OCI-LY3 (cell line): ENCODE measurements at regions not wholly inside any gene's neighbourhood (a gene's known extent, or its start where the extent isn't known, plus 50 kb on each side); places are given as distances from the start of the nearest gene placed in this dataset.

ENCODE experiments used
- H2AFZ ChIP-seq: fragments of 200-600, 300-600 bp; shearing (Covaris generic); 2 replicates; pipeline ENCODE4 v1.6.0; 2014; ENCODE audit warnings: antibody characterized with exemption, low read depth, low read length
- H3K27ac ChIP-seq: fragments of 200-600, 300-600 bp; sonication (generic); 2 replicates; pipeline ENCODE4 v1.5.1; 2014; ENCODE audit warnings: mild to moderate bottlenecking, low read length, moderate library complexity, mixed read lengths
- H3K27me3 ChIP-seq: fragments of 200-600, 300-600 bp; sonication (generic); 2 replicates; pipeline ENCODE4 v1.6.1; 2014; ENCODE audit warnings: low read depth, low read length, mixed read lengths
- H3K36me3 ChIP-seq: fragments of 200-600, 300-600 bp; sonication (generic); replicated peaks from 2 replicates; pipeline ENCODE3; 2014; ENCODE audit warnings: low read depth, low read length, mixed read lengths
- H3K4me1 ChIP-seq: fragments of 300-600, 200-600 bp; sonication (generic); 2 replicates; pipeline ENCODE4 v1.6.1; 2014; ENCODE audit warnings: low read length, mixed read lengths
- H3K4me2 ChIP-seq: fragments of 200-600, 300-600 bp; sonication (generic); 2 replicates; pipeline ENCODE4 v1.6.1; 2014; ENCODE audit warnings: low read length, mixed read lengths
- H3K4me3 ChIP-seq: fragments of 300-600, 200-600 bp; sonication (generic); 2 replicates; pipeline ENCODE4 v1.5.1; 2014; ENCODE audit warnings: antibody characterized with exemption, mild to moderate bottlenecking, low read length, moderate library complexity
- H3K79me2 ChIP-seq: fragments of 300-600, 200-600 bp; shearing (Covaris generic); 2 replicates; pipeline ENCODE4 v1.6.1; 2014; ENCODE audit warnings: mild to moderate bottlenecking, low read length, mixed read lengths
- H3K9ac ChIP-seq: fragments of 300-600, 200-600 bp; shearing (Covaris generic); 2 replicates; pipeline ENCODE4 v1.6.0; 2014; ENCODE audit warnings: mild to moderate bottlenecking, low read length, moderate library complexity
- H3K9me3 ChIP-seq: fragments of 200-600, 300-600 bp; shearing (Covaris generic); 2 replicates; pipeline ENCODE4 v1.6.1; 2014; ENCODE audit warnings: low read length, mixed read lengths; ENCODE audit not compliant: insufficient read depth
- H4K20me1 ChIP-seq: fragments of 200-600, 300-600 bp; sonication (generic); 2 replicates; pipeline ENCODE4 v1.6.1; 2016; ENCODE audit warnings: low read length, mixed read lengths; ENCODE audit not compliant: insufficient read depth
- EZH2phosphoT487 ChIP-seq: fragments of 200-600 bp; shearing (Covaris generic); IDR thresholded peaks from 2 replicates; pipeline ENCODE4 v1.6.1; 2018; ENCODE audit warnings: antibody characterized with exemption, mixed run types, low read depth
- TF ChIP-seq, protein P1 (sequence below): fragments of 200-600, 300-600 bp; sonication (generic); IDR thresholded peaks from 2 replicates; pipeline ENCODE4 v1.5.1; 2014; ENCODE audit warnings: antibody characterized with exemption, low read length, low read depth

DNA sequence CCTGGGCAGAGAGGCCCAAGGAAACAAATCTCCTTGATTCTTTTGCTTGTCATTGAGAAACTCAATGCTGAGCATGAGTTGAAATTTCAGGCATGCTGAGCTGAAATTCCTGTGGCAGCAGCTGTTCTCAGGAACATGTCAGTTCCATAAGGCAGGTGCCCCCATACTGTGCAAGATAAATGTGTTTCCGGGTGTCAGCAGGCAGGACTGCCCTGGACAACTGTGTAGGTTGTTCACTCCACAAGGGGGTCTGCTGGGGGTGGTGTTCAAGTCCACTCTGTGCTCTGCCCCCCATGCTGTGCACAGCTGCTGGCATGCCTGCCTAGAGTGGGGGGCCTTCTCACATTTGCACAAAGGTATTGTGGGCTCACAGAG, 133.7 kb downstream of the CTTN start:
- Histone ChIP-seq H3K36me3 (no peaks in the 10 kb centered on the region), H3K27me3 (no peaks in the 10 kb centered on the region), H2AFZ (no peak overlapping the region), H3K79me2 (no peaks in the 10 kb centered on the region), H4K20me1 (no peaks in the 10 kb centered on the region), H3K4me2 (no peak overlapping the region), H3K9ac (no peak overlapping the region), H3K4me3 (no peak overlapping the region), H3K4me1 (no peaks in the 10 kb centered on the region), H3K9me3 (peaks cover 10% of the 10 kb centered on the region; the same call in 1 of the 2 replicates), H3K27ac (no peak overlapping the region)
- no peak for TF ChIP-seq EZH2phosphoT487
- TF ChIP-seq, protein P1, sequence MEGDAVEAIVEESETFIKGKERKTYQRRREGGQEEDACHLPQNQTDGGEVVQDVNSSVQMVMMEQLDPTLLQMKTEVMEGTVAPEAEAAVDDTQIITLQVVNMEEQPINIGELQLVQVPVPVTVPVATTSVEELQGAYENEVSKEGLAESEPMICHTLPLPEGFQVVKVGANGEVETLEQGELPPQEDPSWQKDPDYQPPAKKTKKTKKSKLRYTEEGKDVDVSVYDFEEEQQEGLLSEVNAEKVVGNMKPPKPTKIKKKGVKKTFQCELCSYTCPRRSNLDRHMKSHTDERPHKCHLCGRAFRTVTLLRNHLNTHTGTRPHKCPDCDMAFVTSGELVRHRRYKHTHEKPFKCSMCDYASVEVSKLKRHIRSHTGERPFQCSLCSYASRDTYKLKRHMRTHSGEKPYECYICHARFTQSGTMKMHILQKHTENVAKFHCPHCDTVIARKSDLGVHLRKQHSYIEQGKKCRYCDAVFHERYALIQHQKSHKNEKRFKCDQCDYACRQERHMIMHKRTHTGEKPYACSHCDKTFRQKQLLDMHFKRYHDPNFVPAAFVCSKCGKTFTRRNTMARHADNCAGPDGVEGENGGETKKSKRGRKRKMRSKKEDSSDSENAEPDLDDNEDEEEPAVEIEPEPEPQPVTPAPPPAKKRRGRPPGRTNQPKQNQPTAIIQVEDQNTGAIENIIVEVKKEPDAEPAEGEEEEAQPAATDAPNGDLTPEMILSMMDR, result no peak

DNA sequence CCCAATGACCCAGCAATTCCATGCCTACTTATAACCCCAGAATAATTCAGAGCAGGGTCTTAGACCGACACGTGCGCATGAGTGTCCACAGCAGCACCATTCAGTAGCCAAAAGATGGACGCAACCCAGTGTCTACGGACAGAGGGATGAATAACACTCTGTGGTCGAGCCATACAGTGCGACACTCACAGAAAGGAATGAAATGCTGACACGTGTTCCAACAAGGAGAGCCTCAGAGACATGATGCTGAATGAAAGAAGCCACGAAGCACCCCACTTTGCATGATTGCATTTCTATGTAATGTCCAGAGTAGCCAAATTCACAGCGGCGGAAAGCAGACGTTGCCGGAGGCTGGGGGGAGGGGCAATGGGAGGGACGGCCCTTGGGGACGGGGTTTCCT, 134.4 kb downstream of the CTTN start:
- H3K36me3 ChIP-seq, result no peaks in the 10 kb centered on the region
- H3K4me1 ChIP-seq, result no peaks in the 10 kb centered on the region
- no peak overlapping the region for H2AFZ ChIP-seq
- no peaks in the 10 kb centered on the region for H3K27me3 ChIP-seq
- no peaks in the 10 kb centered on the region for H4K20me1 ChIP-seq
- peaks cover 10% of the 10 kb centered on the region; the same call in 1 of the 2 replicates for H3K9me3 ChIP-seq
- H3K4me2 ChIP-seq, result no peak overlapping the region
- no peak overlapping the region for H3K9ac ChIP-seq
- no peak for TF ChIP-seq EZH2phosphoT487
- TF ChIP-seq, protein P1, result no peak
- H3K79me2 ChIP-seq, result no peaks in the 10 kb centered on the region
- H3K27ac ChIP-seq, result no peak overlapping the region
- H3K4me3 ChIP-seq, result no peak overlapping the region

DNA sequence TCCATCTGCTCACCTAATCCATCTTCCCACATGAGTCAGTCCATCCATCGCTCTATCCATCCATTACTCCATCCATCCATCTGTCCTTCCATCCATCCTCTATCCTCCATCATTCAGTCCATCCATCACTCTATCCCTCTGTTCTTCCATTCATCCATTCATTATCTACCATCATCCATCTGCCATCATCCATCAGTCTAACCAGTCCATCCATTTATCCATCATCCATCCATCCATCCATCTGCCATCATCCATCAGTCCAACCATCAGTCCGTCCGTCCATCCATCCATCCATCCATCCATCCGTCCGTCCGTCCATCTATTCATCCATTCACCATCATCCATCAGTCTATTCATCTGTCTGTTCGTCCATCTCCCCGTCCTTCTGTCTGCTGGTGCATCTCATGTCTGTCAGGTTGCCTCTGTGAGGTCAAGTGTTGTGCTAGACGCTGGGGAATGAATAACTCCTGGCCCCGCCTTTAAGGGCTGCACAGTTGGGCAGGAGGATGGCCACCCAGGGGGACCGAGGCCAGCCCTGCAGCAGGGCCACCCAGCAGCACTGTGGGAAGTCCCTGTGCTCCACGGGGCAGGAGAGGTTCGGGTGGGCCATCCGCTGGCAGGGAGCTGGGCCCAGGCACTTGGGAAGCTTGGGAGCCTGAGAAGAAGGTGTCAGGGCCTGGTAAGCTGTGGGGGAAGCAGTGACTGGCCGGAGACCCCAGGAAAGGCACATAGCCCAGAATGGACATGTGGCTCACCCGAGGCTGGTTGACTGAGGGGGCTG, 137.1 kb downstream of the CTTN start:
- no peaks in the 10 kb centered on the region for H3K4me1 ChIP-seq
- no peak overlapping the region for H3K27ac ChIP-seq
- no peaks in the 10 kb centered on the region for H3K36me3 ChIP-seq
- H3K4me2 ChIP-seq, result no peak overlapping the region
- no peaks in the 10 kb centered on the region for H3K79me2 ChIP-seq
- no peak overlapping the region for H2AFZ ChIP-seq
- H3K9ac ChIP-seq, result no peak overlapping the region
- H3K4me3 ChIP-seq, result no peak overlapping the region
- no peaks in the 10 kb centered on the region for H4K20me1 ChIP-seq
- H3K9me3 ChIP-seq, result peaks cover 5% of the 10 kb centered on the region; the same call in 1 of the 2 replicates
- H3K27me3 ChIP-seq, result no peaks in the 10 kb centered on the region
- no peak for TF ChIP-seq EZH2phosphoT487

DNA sequence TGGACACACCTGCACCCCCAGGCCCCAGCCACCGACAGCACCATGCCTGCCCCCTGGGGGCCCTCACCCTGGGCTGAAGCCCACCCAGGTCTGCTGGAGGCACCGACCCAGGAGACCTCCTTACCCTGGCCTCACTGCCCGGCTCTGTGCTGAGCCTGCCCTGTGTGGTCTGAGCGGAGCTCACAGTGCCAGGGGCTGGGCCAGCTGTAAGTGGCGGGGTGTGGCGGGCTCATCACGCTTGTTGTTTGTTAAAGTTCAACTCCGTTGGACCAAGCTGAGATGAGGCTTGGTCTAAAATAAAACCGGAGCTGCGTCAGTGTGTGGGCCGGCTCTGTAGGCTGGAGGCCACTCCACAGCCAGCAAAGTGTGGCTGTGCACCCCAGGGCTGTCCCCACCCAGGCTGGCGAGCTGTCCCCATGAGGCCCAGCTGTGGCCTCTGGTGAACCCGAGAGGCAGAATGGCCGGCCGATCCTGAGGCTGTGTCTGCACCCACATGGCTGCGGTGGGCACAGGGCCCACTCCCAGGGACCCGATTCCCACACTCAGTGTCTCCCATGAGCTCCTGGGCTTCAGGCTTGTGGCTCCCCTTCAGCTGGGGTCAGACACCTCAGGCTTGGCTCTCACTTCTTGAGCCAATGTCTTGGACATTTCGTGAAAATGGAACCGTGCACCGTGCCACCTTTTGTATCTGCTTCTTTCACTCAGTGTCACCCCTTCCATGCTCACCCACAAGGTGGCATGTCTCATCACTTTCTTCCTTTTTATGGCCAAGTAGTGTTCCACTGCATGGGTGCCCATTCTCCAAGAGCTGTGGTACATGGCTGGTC, 137.9 kb downstream of the CTTN start:
- Histone ChIP-seq H2AFZ (no peak overlapping the region), H3K27ac (no peak overlapping the region), H3K36me3 (no peaks in the 10 kb centered on the region), H3K4me3 (no peak overlapping the region), H3K9ac (no peak overlapping the region), H3K79me2 (no peaks in the 10 kb centered on the region), H3K4me1 (no peaks in the 10 kb centered on the region), H3K4me2 (no peak overlapping the region), H4K20me1 (no peaks in the 10 kb centered on the region), H3K9me3 (peaks cover 5% of the 10 kb centered on the region; the same call in 1 of the 2 replicates), H3K27me3 (no peaks in the 10 kb centered on the region)
- no peak for TF ChIP-seq EZH2phosphoT487
- TF ChIP-seq, protein P1, result no peak
